ENCODE measurements at regions not wholly inside any gene's neighbourhood (a gene's known extent, or its start where the extent isn't known, plus 50 kb on each side); places are given as distances from the start of the nearest gene placed in this dataset.

GRCh38 chr20:50389438-50389807 is 120.8 kb upstream of the PTPN1 start:
- no peaks in the 10 kb centered on the region for H4K20me1 ChIP-seq (ENCODE audit: insufficient read depth, low read length, poor library complexity, severe bottlenecking)
- peaks cover 24% of the 10 kb centered on the region for H3K4me1 ChIP-seq (ENCODE audit: insufficient read depth, low read length, poor library complexity, severe bottlenecking)
- H3K27me3 ChIP-seq (ENCODE audit: insufficient read depth, low read length, poor library complexity, severe bottlenecking) = no peaks in the 10 kb centered on the region
- no peaks in the 10 kb centered on the region for H3F3A ChIP-seq (ENCODE audit: low read depth)
- H3K79me2 ChIP-seq (ENCODE audit: insufficient read depth, low read length) = no peaks in the 10 kb centered on the region
- H3K4me2 ChIP-seq (ENCODE audit: low read depth, low read length, poor library complexity, severe bottlenecking) = no peak overlapping the region
- no peak for TF ChIP-seq EZH2phosphoT487 (IDR thresholded peaks at IDR 0.05; ENCODE audit: borderline replicate concordance)
- TF ChIP-seq, protein P1, sequence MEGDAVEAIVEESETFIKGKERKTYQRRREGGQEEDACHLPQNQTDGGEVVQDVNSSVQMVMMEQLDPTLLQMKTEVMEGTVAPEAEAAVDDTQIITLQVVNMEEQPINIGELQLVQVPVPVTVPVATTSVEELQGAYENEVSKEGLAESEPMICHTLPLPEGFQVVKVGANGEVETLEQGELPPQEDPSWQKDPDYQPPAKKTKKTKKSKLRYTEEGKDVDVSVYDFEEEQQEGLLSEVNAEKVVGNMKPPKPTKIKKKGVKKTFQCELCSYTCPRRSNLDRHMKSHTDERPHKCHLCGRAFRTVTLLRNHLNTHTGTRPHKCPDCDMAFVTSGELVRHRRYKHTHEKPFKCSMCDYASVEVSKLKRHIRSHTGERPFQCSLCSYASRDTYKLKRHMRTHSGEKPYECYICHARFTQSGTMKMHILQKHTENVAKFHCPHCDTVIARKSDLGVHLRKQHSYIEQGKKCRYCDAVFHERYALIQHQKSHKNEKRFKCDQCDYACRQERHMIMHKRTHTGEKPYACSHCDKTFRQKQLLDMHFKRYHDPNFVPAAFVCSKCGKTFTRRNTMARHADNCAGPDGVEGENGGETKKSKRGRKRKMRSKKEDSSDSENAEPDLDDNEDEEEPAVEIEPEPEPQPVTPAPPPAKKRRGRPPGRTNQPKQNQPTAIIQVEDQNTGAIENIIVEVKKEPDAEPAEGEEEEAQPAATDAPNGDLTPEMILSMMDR (conservative IDR thresholded peaks at IDR 0.05; ENCODE audit: low read length) = no peak
- no peaks in the 10 kb centered on the region for H3K9me3 ChIP-seq (ENCODE audit: insufficient read depth, low read depth, low read length)
- H3K9ac ChIP-seq (ENCODE audit: low read depth, low read length, poor library complexity, severe bottlenecking) = no peak overlapping the region
- no peak overlapping the region for H2AFZ ChIP-seq (ENCODE audit: low read length)
- H3K36me3 ChIP-seq (ENCODE audit: insufficient read depth, low read length) = no peaks in the 10 kb centered on the region
- H3K9me2 ChIP-seq (replicated peaks; ENCODE audit: low read depth, low read length) = no peaks in the 10 kb centered on the region
- no peak overlapping the region for H3K4me3 ChIP-seq (ENCODE audit: low read length, poor library complexity, severe bottlenecking)

DNA sequence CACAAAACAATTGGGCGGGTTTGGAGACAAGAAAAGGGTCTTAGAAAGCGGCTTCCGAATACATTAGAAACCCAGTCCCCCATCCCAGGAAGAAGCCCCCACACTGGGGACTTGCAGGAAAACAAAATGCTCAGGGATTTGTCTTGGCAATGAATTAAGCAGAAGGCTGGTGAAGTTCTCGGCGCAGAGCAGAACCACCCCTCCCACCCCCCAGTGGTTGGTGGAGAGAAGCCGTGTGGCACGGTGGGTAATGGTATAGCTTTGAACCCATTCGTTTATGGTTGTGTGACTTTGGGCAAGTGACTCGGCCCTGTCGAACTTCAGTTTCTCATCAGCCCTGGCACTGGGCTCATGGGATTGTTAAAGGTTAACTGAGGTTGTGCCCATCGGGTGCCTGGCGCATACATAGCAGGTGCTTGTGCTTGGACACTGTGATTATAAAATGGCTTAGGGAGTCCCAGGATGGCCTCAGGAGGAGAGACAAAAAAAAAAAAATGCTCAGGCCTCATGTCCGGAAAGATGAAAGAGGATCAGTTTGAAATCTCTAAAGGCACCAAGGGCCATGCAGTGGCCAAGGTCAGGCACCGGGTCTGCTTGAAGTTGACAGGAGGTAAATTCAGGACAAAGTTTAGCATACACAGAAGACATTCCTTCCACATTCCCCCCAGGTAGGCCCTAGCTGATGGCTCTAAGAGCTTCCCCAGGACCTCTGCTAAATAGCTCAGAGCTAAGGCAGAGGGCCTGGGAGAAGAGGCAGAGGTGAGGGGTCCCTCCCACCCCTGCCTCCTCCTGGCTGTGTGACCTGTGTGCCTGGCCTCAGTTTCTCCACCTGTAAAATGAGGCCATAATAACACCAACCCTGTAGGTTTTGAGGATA is 120.1 kb upstream of the PTPN1 start:
- Histone ChIP-seq H3K79me2 (ENCODE audit: insufficient read depth, low read length) (no peaks in the 10 kb centered on the region), H3K4me2 (ENCODE audit: low read depth, low read length, poor library complexity, severe bottlenecking) (no peak overlapping the region)
- TF ChIP-seq, protein P1 (conservative IDR thresholded peaks at IDR 0.05; ENCODE audit: low read length) = no peak
- TF ChIP-seq EZH2phosphoT487 (IDR thresholded peaks at IDR 0.05; ENCODE audit: borderline replicate concordance) = no peak

DNA sequence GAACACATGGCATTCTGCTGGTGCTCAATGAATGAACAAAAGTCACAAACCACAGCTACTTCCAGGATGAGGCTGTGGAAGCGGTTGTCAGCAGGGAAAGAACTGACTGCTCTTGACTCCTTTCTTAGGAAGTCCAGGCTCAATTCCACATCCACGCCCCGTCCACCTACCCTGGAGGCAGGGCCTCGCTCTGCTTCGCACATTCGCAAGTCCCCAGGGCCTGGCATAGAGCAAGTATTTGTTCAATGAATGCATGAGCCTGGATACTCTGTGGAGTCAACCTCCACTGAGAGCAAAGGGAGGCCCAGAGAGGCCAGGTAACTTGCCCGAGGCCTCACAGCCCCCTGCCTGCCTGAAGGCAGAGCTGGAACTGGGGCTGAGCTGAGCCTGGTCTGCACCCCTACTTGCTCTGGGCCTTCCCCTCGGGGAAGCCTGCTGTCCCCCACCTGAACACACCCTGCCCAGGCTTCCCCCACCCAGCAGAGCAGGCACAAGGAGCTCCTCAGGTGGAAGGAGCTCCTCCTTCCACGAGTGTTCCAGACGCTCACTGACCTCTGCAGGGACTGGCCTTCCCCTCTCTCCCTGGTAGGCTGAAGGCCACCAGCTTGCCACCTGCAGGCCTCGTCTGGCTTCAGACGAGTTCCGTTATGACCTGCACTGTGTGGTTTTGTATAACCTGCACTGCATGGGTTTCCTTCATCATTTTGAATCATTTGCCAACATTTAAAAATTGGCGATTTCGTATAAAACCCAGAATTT is 119.3 kb upstream of the PTPN1 start:
- TF ChIP-seq EZH2phosphoT487 (IDR thresholded peaks at IDR 0.05; ENCODE audit: borderline replicate concordance) = no peak
- TF ChIP-seq, protein P1 (conservative IDR thresholded peaks at IDR 0.05; ENCODE audit: low read length) = no peak
- Histone ChIP-seq H3K27me3 (ENCODE audit: insufficient read depth, low read length, poor library complexity, severe bottlenecking) (no peaks in the 10 kb centered on the region), H3K4me1 (ENCODE audit: insufficient read depth, low read length, poor library complexity, severe bottlenecking) (peaks cover 20% of the 10 kb centered on the region), H3K9ac (ENCODE audit: low read depth, low read length, poor library complexity, severe bottlenecking) (no peak overlapping the region), H3K36me3 (ENCODE audit: insufficient read depth, low read length) (no peaks in the 10 kb centered on the region), H3K9me2 (replicated peaks; ENCODE audit: low read depth, low read length) (no peaks in the 10 kb centered on the region), H3K4me3 (ENCODE audit: low read length, poor library complexity, severe bottlenecking) (no peak overlapping the region), H3K79me2 (ENCODE audit: insufficient read depth, low read length) (no peaks in the 10 kb centered on the region), H3K9me3 (ENCODE audit: insufficient read depth, low read depth, low read length) (no peaks in the 10 kb centered on the region), H2AFZ (ENCODE audit: low read length) (no peak overlapping the region), H3F3A (ENCODE audit: low read depth) (no peaks in the 10 kb centered on the region), H3K4me2 (ENCODE audit: low read depth, low read length, poor library complexity, severe bottlenecking) (no peak overlapping the region), H4K20me1 (ENCODE audit: insufficient read depth, low read length, poor library complexity, severe bottlenecking) (no peaks in the 10 kb centered on the region)

More for the DNA sequence above, 120.1 kb upstream of the PTPN1 start:
- H3K4me3 ChIP-seq (ENCODE audit: low read length, poor library complexity, severe bottlenecking) = no peak overlapping the region
- H3K9me2 ChIP-seq (replicated peaks; ENCODE audit: low read depth, low read length) = no peaks in the 10 kb centered on the region
- H3K27me3 ChIP-seq (ENCODE audit: insufficient read depth, low read length, poor library complexity, severe bottlenecking) = no peaks in the 10 kb centered on the region
- peaks cover 24% of the 10 kb centered on the region for H3K4me1 ChIP-seq (ENCODE audit: insufficient read depth, low read length, poor library complexity, severe bottlenecking)
- H3K36me3 ChIP-seq (ENCODE audit: insufficient read depth, low read length) = no peaks in the 10 kb centered on the region
- no peaks in the 10 kb centered on the region for H3F3A ChIP-seq (ENCODE audit: low read depth)
- H3K9ac ChIP-seq (ENCODE audit: low read depth, low read length, poor library complexity, severe bottlenecking) = no peak overlapping the region
- no peaks in the 10 kb centered on the region for H4K20me1 ChIP-seq (ENCODE audit: insufficient read depth, low read length, poor library complexity, severe bottlenecking)
- no peaks in the 10 kb centered on the region for H3K9me3 ChIP-seq (ENCODE audit: insufficient read depth, low read depth, low read length)
- H2AFZ ChIP-seq (ENCODE audit: low read length) = no peak overlapping the region

All from Loucy (cell line).